Gastroesophageal sphincter (tissue), 3 donors: ENCODE measurements at regions not wholly inside any gene's neighbourhood (a gene's known extent, or its start where the extent isn't known, plus 50 kb on each side); places are given as distances from the start of the nearest gene placed in this dataset.

Experiments
- CTCF ChIP-seq, 4 experiments: fragments of 200-600 bp in 2 of 4; fragments of 450-650 bp in 2 of 4; sonication (generic) in 1 of 4; IDR thresholded peaks; one replicate each; pipeline ENCODE4 v1.5.1; 2017 to 2019; ENCODE audit warnings: antibody characterized with exemption in 4 of 4, mild to moderate bottlenecking in 2 of 4, moderate library complexity in 2 of 4
- EP300 ChIP-seq: sonication (generic); formaldehyde crosslinking; IDR thresholded peaks from one replicate; pipeline ENCODE4 v1.6.1; 2017; ENCODE audit warnings: antibody characterized with exemption, mild to moderate bottlenecking
- POLR2A ChIP-seq, 2 donors: fragments of 450-650 bp; IDR thresholded peaks; one replicate each; pipeline ENCODE4 v1.6.1; 2017; ENCODE audit warnings: antibody characterized with exemption in 2 of 2, mild to moderate bottlenecking in 2 of 2, moderate library complexity in 1 of 2

GRCh38 chr21:35617491-35617890 lies 442.8 kb downstream of the SETD4 start:
- TF ChIP-seq CTCF (IDR thresholded peaks at IDR 0.05), result no peak
- no peak for TF ChIP-seq POLR2A (IDR thresholded peaks at IDR 0.05)
- TF ChIP-seq EP300, result no peak
